Pancreas (tissue), 10 donors: ENCODE measurements at regions not wholly inside any gene's neighbourhood (a gene's known extent, or its start where the extent isn't known, plus 50 kb on each side); places are given as distances from the start of the nearest gene placed in this dataset.

Experiments used
- ATAC-seq, 4 donors: fragments of 200-7000 bp; cut with Tn5 transposase; one replicate each; pipeline versions ENCODE4 v1.8.0 to v1.9.1; 2020; ENCODE audit warnings: mild to moderate bottlenecking in 4 of 4, moderate library complexity in 4 of 4
- DNase-seq, 6 donors: peaks; one replicate each; pipeline ENCODE4 v3.0.0-alpha.2; 2020
- FAIRE-seq: peaks from 2 replicates; lab custom pipeline; 2012; peaks lifted over from hg19 to GRCh38; lab: Jason Lieb, UNC
- H3K27ac ChIP-seq, 4 donors: fragments of 200-600 bp; sonication (generic); 1 replicate in 3 of 4; 2 replicates in 1 of 4; pipeline versions ENCODE4 v1.5.0 to v1.8.0; 2020
- H3K27me3 ChIP-seq, 4 donors: fragments of 200-600 bp; one replicate each; pipeline ENCODE4 v1.8.0; 2021
- H3K36me3 ChIP-seq, 3 donors: fragments of 200-600 bp; sonication (generic) in 1 of 3; one replicate each; pipeline versions ENCODE4 v1.5.0 to v1.8.0; 2020 to 2021
- H3K4me1 ChIP-seq, 3 donors: fragments of 200-600 bp; one replicate each; pipeline ENCODE4 v1.8.0; 2021
- H3K4me3 ChIP-seq, 4 donors: fragments of 200-600 bp; sonication (generic) in 2 of 4; one replicate each; pipeline versions ENCODE4 v1.5.0 to v1.8.0; 2020 to 2021
- H3K9me3 ChIP-seq, 4 donors: fragments of 200-600 bp; one replicate each; pipeline ENCODE4 v1.8.0; 2021
- WGBS, 2 donors: extraction: QIAGEN DNeasy Blood & Tissue Kit; methylation state at CpG; one replicate each; pipeline ENCODE4 v1.1.7; 2013; 5-methylcytosine and 5-hydroxymethylcytosine counted together
- intact Hi-C, 3 donors: fragments of 100-400 bp; cut with DNase I; formaldehyde crosslinking; loops; one replicate each; pipeline versions ENCODE4 v1.11.1 to v1.14.2; 2022
- TF ChIP-seq, protein P1 (sequence below), 4 donors: fragments of 200-600 bp; sonication (generic) in 3 of 4; IDR thresholded peaks; one replicate each; pipeline versions ENCODE4 v1.5.0 to v1.8.0; 2021; ENCODE audit warnings: antibody characterized with exemption in 4 of 4
- donor health status: healthy with polysubstance abuse.
- donor health status: DM: no; HTN: no; CAD: no; lungs with moderate emphysema.
- donor health status: DM: no; HTN: no; CAD: no.
- donor health status: control.
- donor health status: control.
- donor health status: Bipolar disorder and iron deficiency.
- donor health status: DM: yes; HTN: yes; CAD: no.
- donor health status: DM: no; HTN: no; CAD: no.
- donor health status: DM: no; HTN: no; CAD: no.
- donor health status: DM: yes; HTN: yes; CAD: no.

DNA sequence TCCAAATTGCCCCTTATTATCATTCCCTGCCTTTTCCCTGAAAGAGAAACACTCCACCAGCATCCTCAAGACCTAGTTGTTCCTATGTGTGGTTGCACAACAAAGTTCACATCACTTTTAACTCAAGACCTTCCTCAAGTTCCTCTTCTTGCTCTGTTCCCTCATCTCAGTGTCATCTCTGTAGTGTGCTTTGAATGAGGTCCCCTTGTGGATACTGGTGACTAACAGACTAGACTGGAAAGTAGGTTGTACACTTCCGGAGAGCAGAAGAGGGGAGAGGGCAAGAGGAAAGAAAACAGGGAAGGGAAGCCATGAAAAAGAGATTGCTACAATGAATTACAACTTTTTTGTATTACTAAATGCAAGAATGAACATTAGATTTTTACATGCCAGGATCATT, 853.8 kb downstream of the USP25 start:
- H3K27ac ChIP-seq: no peak overlapping the region
- H3K36me3 ChIP-seq: no peaks in the 10 kb centered on the region
- ATAC-seq (no peak), DNase-seq (no peak), FAIRE-seq (no peak)
- intact Hi-C loops: no loop called here
- H3K4me1 ChIP-seq: peaks cover 0 to 7% (median 3%) of the 10 kb centered on the region in 3 donors
- 85 to 96% methylated on average over 1 of the region's 1 CpG for WGBS, 2 donors
- TF ChIP-seq, protein P1, sequence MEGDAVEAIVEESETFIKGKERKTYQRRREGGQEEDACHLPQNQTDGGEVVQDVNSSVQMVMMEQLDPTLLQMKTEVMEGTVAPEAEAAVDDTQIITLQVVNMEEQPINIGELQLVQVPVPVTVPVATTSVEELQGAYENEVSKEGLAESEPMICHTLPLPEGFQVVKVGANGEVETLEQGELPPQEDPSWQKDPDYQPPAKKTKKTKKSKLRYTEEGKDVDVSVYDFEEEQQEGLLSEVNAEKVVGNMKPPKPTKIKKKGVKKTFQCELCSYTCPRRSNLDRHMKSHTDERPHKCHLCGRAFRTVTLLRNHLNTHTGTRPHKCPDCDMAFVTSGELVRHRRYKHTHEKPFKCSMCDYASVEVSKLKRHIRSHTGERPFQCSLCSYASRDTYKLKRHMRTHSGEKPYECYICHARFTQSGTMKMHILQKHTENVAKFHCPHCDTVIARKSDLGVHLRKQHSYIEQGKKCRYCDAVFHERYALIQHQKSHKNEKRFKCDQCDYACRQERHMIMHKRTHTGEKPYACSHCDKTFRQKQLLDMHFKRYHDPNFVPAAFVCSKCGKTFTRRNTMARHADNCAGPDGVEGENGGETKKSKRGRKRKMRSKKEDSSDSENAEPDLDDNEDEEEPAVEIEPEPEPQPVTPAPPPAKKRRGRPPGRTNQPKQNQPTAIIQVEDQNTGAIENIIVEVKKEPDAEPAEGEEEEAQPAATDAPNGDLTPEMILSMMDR (IDR thresholded peaks at IDR 0.05): no peak
- H3K27me3 ChIP-seq: no peaks in the 10 kb centered on the region
- H3K4me3 ChIP-seq: no peak overlapping the region
- no peaks in the 10 kb centered on the region for H3K9me3 ChIP-seq

DNA sequence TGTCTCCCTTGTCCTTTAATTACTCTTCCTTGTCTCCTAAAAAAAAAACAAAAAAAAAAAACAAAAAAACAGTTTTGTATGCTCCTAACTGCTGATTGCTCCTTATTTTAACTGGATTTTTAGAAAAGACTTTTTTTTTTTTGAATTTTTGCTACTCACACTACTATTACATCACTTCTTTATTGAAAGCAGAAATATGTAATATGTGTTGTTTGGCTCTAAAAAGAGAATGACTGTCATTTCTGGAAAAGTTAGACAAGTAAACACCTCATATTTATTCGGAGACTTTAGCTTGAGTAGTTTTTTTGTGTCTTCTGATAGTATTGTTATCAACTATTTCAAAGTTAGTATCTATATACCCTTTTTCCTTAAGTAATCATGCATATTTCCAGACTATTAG, 855.0 kb downstream of the USP25 start:
- FAIRE-seq: peak; percentile 47
- no peaks in the 10 kb centered on the region for H3K27me3 ChIP-seq
- H3K36me3 ChIP-seq: no peaks in the 10 kb centered on the region
- H3K9me3 ChIP-seq: no peaks in the 10 kb centered on the region
- H3K4me1 ChIP-seq: peaks cover 0 to 7% (median 3%) of the 10 kb centered on the region in 3 donors
- no peak for DNase-seq
- TF ChIP-seq, protein P1 (IDR thresholded peaks at IDR 0.05): no peak
- 58 to 70% methylated on average over 1 of the region's 1 CpG for WGBS, 2 donors
- no peak overlapping the region for H3K4me3 ChIP-seq
- no peak overlapping the region for H3K27ac ChIP-seq
- ATAC-seq: no peak
- intact Hi-C loops: no loop called here

DNA sequence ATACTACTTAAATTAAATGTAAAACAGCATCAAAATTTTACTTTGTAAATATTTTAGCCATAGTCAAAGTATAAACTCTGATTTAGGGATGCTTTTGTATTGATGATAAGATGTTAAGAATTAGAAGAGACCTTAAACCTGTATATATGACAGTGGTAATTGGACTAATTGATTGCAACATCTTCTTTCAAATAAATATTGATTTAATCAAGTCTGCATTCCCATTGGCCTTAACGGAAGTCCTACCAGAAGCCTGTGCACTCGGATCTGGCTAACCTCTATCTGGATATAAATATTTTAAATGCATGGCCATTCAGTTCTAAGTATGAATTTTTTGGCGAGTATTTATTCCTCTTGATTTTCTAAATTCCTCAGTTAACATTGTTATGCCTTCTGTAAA, 856.1 kb downstream of the USP25 start:
- TF ChIP-seq, protein P1 (IDR thresholded peaks at IDR 0.05): no peak
- no peak for DNase-seq
- Histone ChIP-seq H3K4me3 (no peak overlapping the region), H3K36me3 (no peaks in the 10 kb centered on the region), H3K27me3 (no peaks in the 10 kb centered on the region), H3K27ac (no peak overlapping the region), H3K4me1 (peaks cover 0 to 7% (median 3%) of the 10 kb centered on the region in 3 donors), H3K9me3 (no peaks in the 10 kb centered on the region)
- WGBS, 2 donors: 80 to 92% methylated on average over 3 of the region's 3 CpGs
- no peak for ATAC-seq
- no peak for FAIRE-seq
- intact Hi-C loops: no loop called here

DNA sequence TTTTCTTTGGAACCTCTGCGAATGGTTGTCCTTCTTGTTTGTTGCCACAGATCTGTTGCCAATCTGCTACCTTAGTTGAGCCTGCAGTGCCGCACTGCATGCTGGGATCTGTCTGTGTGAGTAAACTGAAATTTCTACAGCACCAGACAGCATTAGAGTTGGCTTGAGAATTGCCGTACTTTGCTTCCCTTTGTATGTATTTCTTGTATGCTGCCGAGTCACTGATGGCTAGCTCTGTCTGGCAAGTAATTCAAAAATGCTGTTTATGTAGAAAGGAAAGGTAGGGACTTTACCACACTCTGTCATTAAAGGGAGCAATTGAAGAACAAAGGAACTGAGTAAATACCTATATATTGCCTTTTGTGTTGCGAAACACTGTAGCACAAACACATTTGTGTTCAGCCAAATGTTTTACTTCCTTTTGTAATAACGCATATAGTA, 857.4 kb downstream of the USP25 start:
- Histone ChIP-seq H3K9me3 (no peaks in the 10 kb centered on the region), H3K36me3 (no peaks in the 10 kb centered on the region), H3K4me3 (peak overlapping the region in 2 of 4 donors; percentile 26 to 28), H3K4me1 (peaks cover 0 to 7% (median 3%) of the 10 kb centered on the region in 3 donors), H3K27me3 (no peaks in the 10 kb centered on the region), H3K27ac (peak overlapping the region in 2 of 4 donors; percentile 9 to 64)
- FAIRE-seq (no peak), ATAC-seq (peak; percentile 83 to 93 (median 90)), DNase-seq (peak; percentile 48 to 76 (median 58))
- WGBS, 2 donors: 12 to 16% methylated on average over 6 of the region's 6 CpGs
- intact Hi-C loops: no loop called here
- TF ChIP-seq, protein P1 (IDR thresholded peaks at IDR 0.05): no peak

DNA sequence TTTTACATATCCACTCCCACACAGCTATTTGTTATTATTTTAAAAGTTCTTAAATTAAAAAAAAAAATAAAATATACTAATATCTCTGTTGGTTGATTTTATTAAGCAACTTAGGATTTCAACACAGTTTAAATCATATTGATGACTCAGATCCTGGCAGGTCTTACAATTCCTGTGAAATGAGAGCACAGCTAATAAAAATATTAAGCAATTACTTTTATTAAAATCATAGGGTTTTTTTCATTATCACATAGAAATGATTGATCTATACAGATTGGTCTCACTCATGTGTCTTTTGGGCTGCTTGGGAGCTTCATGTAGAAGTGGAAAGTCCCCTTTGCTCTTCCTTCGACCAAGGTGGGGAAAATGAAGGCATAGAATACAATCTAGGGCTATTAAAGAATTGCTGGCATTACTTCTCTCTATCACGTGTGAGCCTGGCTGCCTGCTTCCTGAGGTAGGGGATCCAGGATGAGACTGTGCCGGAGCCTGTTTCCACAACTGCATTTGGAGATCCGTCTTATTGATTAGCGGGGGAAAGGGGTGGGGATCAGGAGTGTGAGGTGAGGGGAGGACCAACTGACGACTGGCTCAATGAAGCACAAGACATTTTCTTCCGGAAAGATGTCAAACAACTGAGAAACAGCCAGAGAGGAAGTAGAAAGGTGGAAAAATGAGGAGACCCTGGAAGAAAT, 858.0 kb downstream of the USP25 start:
- TF ChIP-seq, protein P1 (IDR thresholded peaks at IDR 0.05): no peak
- ATAC-seq (peak; percentile 50 to 79 (median 68)), FAIRE-seq (peak; percentile 92), DNase-seq (peak in 2 of 6 donors; percentile 13 to 17)
- Histone ChIP-seq H3K36me3 (no peaks in the 10 kb centered on the region), H3K4me1 (peaks cover 0 to 7% (median 3%) of the 10 kb centered on the region in 3 donors), H3K27ac (peak overlapping the region in 2 of 4 donors; percentile 9 to 64), H3K27me3 (no peaks in the 10 kb centered on the region), H3K9me3 (no peaks in the 10 kb centered on the region), H3K4me3 (peak overlapping the region in 2 of 4 donors; percentile 28 to 39)
- intact Hi-C loops: no loop called here
- WGBS, 2 donors: 9 to 12% methylated on average over 7 of the region's 7 CpGs
